Caco-2 (cell line): ENCODE measurements at regions not wholly inside any gene's neighbourhood (a gene's known extent, or its start where the extent isn't known, plus 50 kb on each side); places are given as distances from the start of the nearest gene placed in this dataset.
"Not testable (repeated sequence)": the region's sequence is repeated elsewhere in the genome, so short reads cannot be mapped to it uniquely, and the experiment has no call there.

Experiments
- BruUV-seq: library from RNA; stranded (reverse); fragments of 400-500 nt; replicated peaks from 2 replicates; lab custom pipeline; 2021; lab: Mats Ljungman, UMichigan
- CTCF ChIA-PET: fragments of 300-600 bp; sonication (Branson Sonifier 250); formaldehyde crosslinking; loops from one replicate; lab custom pipeline; 2022; ENCODE audit warnings: antibody characterized with exemption; lab: Charles Lee
- POLR2A ChIA-PET: fragments of 300-600 bp; sonication (Branson Sonifier 250); formaldehyde crosslinking; loops from one replicate; lab custom pipeline; 2022; ENCODE audit warnings: antibody characterized with exemption; lab: Charles Lee
- DNase-seq, 2 experiments: peaks; one replicate each; pipeline versions ENCODE4 v3.0.0 to v3.0.0-alpha.2; 2020 to 2022
- H3K27me3 ChIP-seq: replicated peaks from 2 replicates; pipeline ENCODE4 v1.6.0; 2011; ENCODE audit warnings: low read length; ENCODE audit not compliant: control insufficient read depth, insufficient read depth
- H3K36me3 ChIP-seq: 2 replicates; pipeline ENCODE4 v1.5.1; 2011; ENCODE audit warnings: low read length; ENCODE audit not compliant: control insufficient read depth, insufficient read depth
- H3K4me1 ChIP-seq: fragments of 250-450 bp; sonication (Bioruptor Pico); 2 replicates; pipeline ENCODE4 v1.5.1; 2020; ENCODE audit warnings: mild to moderate bottlenecking
- H3K4me3 ChIP-seq: 2 replicates; pipeline ENCODE4 v1.5.1; 2011; ENCODE audit warnings: low read depth, mild to moderate bottlenecking, control low read depth, low read length
- H3K9me3 ChIP-seq: fragments of 250-450 bp; sonication (Bioruptor Pico); 2 replicates; pipeline ENCODE4 v1.5.1; 2020; ENCODE audit warnings: mild to moderate bottlenecking, moderate library complexity
- H3K27ac Mint-ChIP-seq: one replicate; pipeline ENCODE4 v1.8.0; 2022; ENCODE audit warnings: mixed read lengths; ENCODE audit not compliant: unreplicated experiment
- H3K27me3 Mint-ChIP-seq: one replicate; pipeline ENCODE4 v1.8.0; 2022; ENCODE audit warnings: mixed read lengths; ENCODE audit not compliant: insufficient read depth, unreplicated experiment
- H3K36me3 Mint-ChIP-seq: one replicate; pipeline ENCODE4 v1.8.0; 2022; ENCODE audit warnings: mild to moderate bottlenecking, mixed read lengths; ENCODE audit not compliant: insufficient read depth, unreplicated experiment
- H3K4me1 Mint-ChIP-seq: one replicate; pipeline ENCODE4 v1.8.0; 2022; ENCODE audit warnings: low read depth, mixed read lengths; ENCODE audit not compliant: unreplicated experiment
- H3K4me3 Mint-ChIP-seq: one replicate; pipeline ENCODE4 v1.8.0; 2022; ENCODE audit warnings: mild to moderate bottlenecking, moderate library complexity, mixed read lengths; ENCODE audit not compliant: unreplicated experiment
- H3K9me3 Mint-ChIP-seq: one replicate; pipeline ENCODE4 v1.8.0; 2022; ENCODE audit warnings: mixed read lengths; ENCODE audit not compliant: unreplicated experiment
- CTCF ChIP-seq, 2 experiments: fragments of 200-600 bp in 1 of 2; IDR thresholded peaks; 1 replicate in 1 of 2; 2 replicates in 1 of 2; pipeline versions ENCODE4 v1.5.1 to v1.8.0; 2011 to 2022; ENCODE audit warnings: antibody characterized with exemption in 1 of 2, control low read depth in 1 of 2, inconsistent platforms in 1 of 2, low read depth in 1 of 2, low read length in 1 of 2, mild to moderate bottlenecking in 1 of 2, moderate library complexity in 1 of 2; ENCODE audit not compliant: insufficient read depth in 1 of 2, severe bottlenecking in 1 of 2, unreplicated experiment in 1 of 2
- intact Hi-C: fragments of 100-400 bp; cut with micrococcal nuclease; formaldehyde crosslinking; loops from one replicate; pipeline ENCODE4 v1.10.0; 2022; ENCODE audit not compliant: unreplicated experiment

- no peaks in the 10 kb centered on the region for H3K27me3 Mint-ChIP-seq
- no peaks in the 10 kb centered on the region for H3K36me3 Mint-ChIP-seq
- BruUV-seq, result no TSS peak
- no peak for TF ChIP-seq CTCF (IDR thresholded peaks at IDR 0.05; ENCODE audit: insufficient read depth in 1 of 2, low read depth in 1 of 2, low read length in 1 of 2, severe bottlenecking in 1 of 2, unreplicated experiment in 1 of 2)
- CTCF ChIA-PET, result no interaction called here
- Histone ChIP-seq H3K36me3 (no peaks in the 10 kb centered on the region), H3K27me3 (no peaks in the 10 kb centered on the region), H3K9me3 (peaks cover 11% of the 10 kb centered on the region; the same call in 1 of the 2 replicates), H3K4me3 (no peak overlapping the region), H3K4me1 (peaks cover under 1% of the 10 kb centered on the region; the same call in 1 of the 2 replicates)
- H3K4me3 Mint-ChIP-seq, result no peak overlapping the region
- H3K9me3 Mint-ChIP-seq, result peaks cover 9% of the 10 kb centered on the region
- DNase-seq, result no peak
- POLR2A ChIA-PET, result no interaction called here
- no peaks in the 10 kb centered on the region for H3K4me1 Mint-ChIP-seq
- intact Hi-C loops, result no loop called here
- no peak overlapping the region for H3K27ac Mint-ChIP-seq
These were observed 676.0 kb upstream of the SEMA6D start for GRCh38 chr15:47041301-47041700.

- H3K27me3 ChIP-seq, H3K36me3 ChIP-seq, BruUV-seq, intact Hi-C loops, POLR2A ChIA-PET, H3K4me3 ChIP-seq, H3K36me3 Mint-ChIP-seq, CTCF ChIA-PET, H3K27me3 Mint-ChIP-seq, H3K9me3 Mint-ChIP-seq: not testable (repeated sequence)
- Mint-ChIP-seq H3K27ac (peak overlapping the region; percentile 69), H3K4me1 (peaks cover 16% of the 10 kb centered on the region), H3K4me3 (peak overlapping the region; percentile 45)
- peaks cover 19% of the 10 kb centered on the region for H3K4me1 ChIP-seq
- peaks cover 13% of the 10 kb centered on the region; the same call in 1 of the 2 replicates for H3K9me3 ChIP-seq
- peak in 1 of 2 experiments; percentile 61 for DNase-seq
These were observed 669.3 kb upstream of the SEMA6D start for GRCh38 chr15:47047981-47048380.

GRCh38 chr15:47066392-47066791, 650.9 kb upstream of the SEMA6D start:
- ChIA-PET POLR2A (no interaction called here), CTCF (no interaction called here)
- TF ChIP-seq CTCF (IDR thresholded peaks at IDR 0.05; ENCODE audit: insufficient read depth in 1 of 2, low read depth in 1 of 2, low read length in 1 of 2, severe bottlenecking in 1 of 2, unreplicated experiment in 1 of 2), result no peak
- Histone ChIP-seq H3K36me3 (no peaks in the 10 kb centered on the region), H3K4me1 (no peaks in the 10 kb centered on the region), H3K9me3 (no peaks in the 10 kb centered on the region), H3K4me3 (no peak overlapping the region), H3K27me3 (no peaks in the 10 kb centered on the region)
- Mint-ChIP-seq H3K27me3 (no peaks in the 10 kb centered on the region), H3K4me3 (no peak overlapping the region), H3K27ac (no peak overlapping the region), H3K4me1 (peaks cover 9% of the 10 kb centered on the region), H3K36me3 (no peaks in the 10 kb centered on the region), H3K9me3 (no peaks in the 10 kb centered on the region)
- no peak for DNase-seq
- BruUV-seq, result no TSS peak
- intact Hi-C loops, result no loop called here

GRCh38 chr15:47077846-47078245, 639.5 kb upstream of the SEMA6D start:
- H3K9me3 ChIP-seq, H3K9me3 Mint-ChIP-seq, H3K4me1 Mint-ChIP-seq, H3K4me3 ChIP-seq, H3K36me3 Mint-ChIP-seq, H3K27me3 Mint-ChIP-seq, H3K4me3 Mint-ChIP-seq, BruUV-seq, H3K27me3 ChIP-seq, DNase-seq, H3K36me3 ChIP-seq, H3K27ac Mint-ChIP-seq, POLR2A ChIA-PET, intact Hi-C loops, CTCF ChIA-PET, H3K4me1 ChIP-seq: not testable (repeated sequence)
